GM12891 (cell line): ENCODE measurements at regions not wholly inside any gene's neighbourhood (a gene's known extent, or its start where the extent isn't known, plus 50 kb on each side); places are given as distances from the start of the nearest gene placed in this dataset.

ENCODE experiments used
- POLR2A ChIP-seq: IDR thresholded peaks from 2 replicates; pipeline ENCODE4 v1.6.1; 2011; ENCODE audit warnings: low read depth, low read length, control low read depth
- POLR2AphosphoS5 ChIP-seq: IDR thresholded peaks from 2 replicates; pipeline ENCODE4 v1.6.1; 2011; ENCODE audit warnings: low read depth, low read length, control low read depth
- SPI1 ChIP-seq: IDR thresholded peaks from 2 replicates; pipeline ENCODE4 v1.6.1; 2011; ENCODE audit warnings: low read depth, low read length, control low read depth

DNA sequence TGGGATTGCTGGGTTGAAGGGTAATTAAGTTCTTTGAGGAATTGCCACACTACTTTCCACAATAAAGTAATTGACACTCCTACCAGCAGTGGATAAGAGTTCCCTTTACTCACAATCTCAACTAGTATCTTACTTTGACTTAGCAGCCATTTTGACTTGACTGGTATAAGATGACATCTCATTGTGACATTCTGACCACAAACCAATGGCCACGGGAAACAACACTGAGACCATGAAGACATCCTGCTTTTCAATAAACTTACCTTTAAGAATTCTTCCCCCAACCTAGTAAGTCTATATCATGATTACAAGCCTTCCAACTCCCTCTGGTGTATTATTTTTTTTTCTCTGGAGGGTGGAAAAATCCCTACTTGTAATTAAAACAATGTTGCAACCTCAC, 66.9 kb upstream of the WDR1 start:
- TF ChIP-seq SPI1 (no peak), POLR2A (no peak), POLR2AphosphoS5 (no peak)
